NCI-H82 (cell line): ENCODE measurements at regions not wholly inside any gene's neighbourhood (a gene's known extent, or its start where the extent isn't known, plus 50 kb on each side); places are given as distances from the start of the nearest gene placed in this dataset.
A peak's percentile ranks its signal among the peaks of the same experiment; 100 is the strongest.

Experiments used
- DNase-seq: peaks from one replicate; lab custom pipeline; 2025; lab: John Stamatoyannopoulos, UW

DNA sequence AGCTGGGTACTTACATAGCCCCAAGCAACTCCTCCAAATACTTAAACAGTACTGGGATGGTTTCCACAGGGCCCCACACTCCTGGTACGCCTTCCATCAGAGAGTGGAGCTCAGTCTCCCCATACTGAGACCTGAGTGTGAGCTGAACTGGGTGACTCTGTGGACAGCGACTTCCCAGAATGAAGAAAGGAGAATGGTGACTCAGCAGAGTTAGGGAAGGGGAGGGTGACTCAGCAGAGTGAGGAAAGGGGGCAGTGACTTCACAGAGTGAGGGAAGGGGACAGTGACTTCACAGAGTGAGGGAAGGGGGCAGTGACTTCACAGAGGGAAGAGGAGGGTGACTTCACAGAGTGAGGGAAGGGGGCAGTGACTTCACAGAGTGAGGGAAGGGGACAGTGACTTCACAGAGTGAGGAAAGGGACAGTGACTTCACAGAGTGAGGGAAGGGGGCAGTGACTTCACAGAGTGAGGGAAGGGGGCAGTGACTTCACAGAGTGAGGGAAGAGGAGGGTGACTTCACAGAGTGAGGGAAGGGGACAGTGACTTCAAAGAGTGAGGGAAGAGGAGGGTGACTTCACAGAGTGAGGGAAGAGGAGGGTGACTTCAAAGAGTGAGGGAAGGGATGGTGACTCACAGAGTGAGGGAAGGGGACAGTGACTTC is 141.3 kb upstream of the PITRM1 start:
- DNase-seq: peak; percentile 22

DNA sequence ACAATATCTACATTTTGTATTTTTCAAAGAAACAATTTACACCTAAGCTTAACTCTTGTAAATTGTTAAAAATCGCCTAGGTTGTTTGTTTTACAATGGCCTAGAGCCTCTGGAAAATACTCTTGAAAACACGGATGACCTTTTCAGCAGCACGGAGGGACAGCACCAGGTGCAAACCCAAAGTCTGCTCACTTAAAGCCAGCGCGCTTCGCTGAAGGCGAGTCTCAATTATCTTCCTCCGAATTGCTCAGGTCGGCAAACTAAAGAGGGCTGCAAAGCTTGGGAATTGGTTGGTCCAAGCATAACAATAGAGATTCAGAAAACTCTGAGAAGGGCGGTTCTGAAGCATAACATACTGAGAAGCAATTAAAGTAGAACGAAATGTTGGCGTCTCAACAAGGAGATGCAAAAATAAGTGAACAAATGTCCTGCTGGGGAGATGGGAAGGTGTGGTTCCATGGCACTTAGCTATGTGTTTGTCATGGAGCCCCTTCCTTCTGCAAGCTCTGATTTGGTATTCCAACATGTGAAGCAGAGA is 139.9 kb upstream of the PITRM1 start:
- no peak for DNase-seq

DNA sequence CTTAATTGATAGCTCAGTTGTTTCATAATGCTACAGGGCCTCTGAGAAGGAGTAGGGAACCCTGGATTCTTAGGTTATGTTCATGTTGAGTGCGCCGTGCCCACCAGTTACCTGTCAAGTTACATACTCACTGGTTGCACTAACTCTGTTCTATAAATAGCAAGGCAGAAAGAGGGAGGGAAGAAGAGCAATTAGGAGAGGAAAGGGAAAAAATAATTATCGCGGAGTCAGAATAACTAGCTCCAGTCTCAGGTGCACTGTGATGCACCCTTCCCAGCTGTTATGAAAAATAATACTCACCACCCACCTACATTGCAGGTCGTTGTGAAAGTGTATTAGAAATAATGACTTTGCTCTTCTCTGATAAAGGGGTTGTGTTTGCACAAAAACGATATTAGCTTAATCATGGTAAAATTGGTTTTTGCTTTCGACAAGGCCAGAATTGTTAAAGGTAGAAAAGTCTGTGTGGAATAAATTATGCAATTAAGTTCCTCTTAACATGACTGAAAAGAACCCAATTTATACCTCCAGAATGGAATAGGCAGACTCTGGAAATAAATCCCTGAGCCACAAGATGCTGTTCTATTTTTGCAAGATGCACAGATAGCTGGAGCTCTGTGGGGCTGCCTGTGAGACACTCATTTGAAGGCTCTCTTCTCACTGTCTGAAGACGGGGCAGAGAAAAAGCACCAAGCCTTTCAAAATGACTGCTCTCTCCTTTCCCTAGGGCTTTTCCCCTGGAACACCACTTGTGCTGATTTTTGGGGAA is 137.6 kb upstream of the PITRM1 start:
- no peak for DNase-seq

DNA sequence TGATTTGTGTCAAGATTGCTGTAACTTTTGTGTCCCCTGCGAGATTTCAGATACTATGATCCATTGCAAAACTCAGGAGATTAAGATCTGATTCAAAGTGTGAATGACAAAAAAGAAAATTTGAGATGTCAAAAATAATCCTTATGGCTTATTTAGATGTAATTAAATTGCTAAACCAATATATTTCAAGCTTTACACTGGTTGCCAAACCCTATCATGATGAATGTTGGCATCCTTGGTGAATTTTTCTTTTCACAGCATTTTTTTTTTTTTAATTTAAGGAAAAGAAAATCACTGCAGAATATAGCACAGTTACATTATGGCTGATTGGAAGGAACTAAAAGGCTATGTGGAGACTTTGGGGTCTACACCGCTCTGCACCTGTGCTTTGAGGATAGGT is 133.5 kb upstream of the PITRM1 start:
- DNase-seq: no peak

GRCh38 chr10:3295582-3296151 is 123.1 kb upstream of the PITRM1 start:
- no peak for DNase-seq

GRCh38 chr10:3294919-3295581 is 122.5 kb upstream of the PITRM1 start:
- no peak for DNase-seq

- no peak for DNase-seq
Observed at GRCh38 chr10:3293581-3294431, 121.2 kb upstream of the PITRM1 start.

- no peak for DNase-seq
Observed at GRCh38 chr10:3292636-3293035, 120.1 kb upstream of the PITRM1 start.

DNA sequence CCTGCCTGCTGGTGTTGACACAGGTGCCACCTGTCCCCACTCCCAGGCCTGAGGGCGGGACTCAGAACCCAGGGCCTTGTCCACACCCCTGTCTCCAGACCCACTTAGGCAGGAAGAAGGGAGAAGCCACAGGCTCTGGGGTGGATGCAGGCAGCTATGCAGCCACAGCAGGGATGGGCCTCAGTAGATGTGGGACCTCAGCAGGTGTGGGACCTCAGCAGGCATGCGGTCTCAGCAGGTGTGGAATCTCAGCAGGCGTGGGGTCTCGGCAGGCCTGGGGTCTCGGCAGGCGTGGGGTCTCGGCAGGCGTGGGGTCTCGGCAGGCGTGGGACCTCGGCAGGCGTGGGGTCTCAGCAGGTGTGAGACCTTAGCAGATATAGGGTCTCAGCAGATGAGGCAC is 118.0 kb upstream of the PITRM1 start:
- no peak for DNase-seq

DNA sequence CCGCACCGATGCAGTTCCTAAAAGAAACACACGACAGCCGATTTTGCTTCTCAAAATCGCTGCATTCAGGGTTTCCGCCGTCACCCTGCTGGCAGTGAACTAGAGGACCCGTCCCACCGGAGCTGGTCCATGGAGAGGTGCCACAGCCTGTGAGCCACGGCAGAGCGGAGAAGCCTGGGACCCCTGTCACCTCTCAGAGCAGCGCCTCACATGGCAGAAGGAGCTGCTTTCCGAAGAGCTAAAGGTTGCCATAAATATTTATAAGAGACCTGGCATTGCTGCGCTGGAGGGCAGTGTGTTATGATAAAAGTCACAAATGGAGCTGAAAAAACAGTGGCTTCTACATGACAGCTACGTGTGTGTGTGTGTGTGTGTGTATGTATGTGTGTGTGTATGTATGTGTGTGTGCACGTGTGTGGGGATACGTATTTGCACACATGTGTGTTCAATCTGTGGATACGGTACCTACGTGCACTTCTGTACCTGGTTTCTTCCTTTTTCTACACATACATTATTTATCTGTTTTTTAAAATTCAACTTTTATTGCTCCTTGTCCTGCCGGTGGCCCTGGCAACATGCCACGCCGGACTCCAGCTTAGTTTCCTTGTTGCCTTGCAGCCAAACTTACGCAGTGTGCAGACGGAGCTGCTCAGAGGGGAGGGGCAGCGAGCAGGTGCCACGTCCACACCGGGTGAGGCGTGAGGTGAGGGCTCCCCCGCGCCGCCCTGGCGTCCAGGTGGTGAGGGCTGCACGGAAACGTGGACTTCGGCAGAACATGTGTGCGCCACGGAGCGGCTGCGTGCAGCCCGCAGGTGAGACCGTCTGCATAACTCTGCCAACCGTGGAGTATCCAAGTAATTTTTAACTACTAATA is 115.2 kb upstream of the PITRM1 start:
- DNase-seq: no peak

DNA sequence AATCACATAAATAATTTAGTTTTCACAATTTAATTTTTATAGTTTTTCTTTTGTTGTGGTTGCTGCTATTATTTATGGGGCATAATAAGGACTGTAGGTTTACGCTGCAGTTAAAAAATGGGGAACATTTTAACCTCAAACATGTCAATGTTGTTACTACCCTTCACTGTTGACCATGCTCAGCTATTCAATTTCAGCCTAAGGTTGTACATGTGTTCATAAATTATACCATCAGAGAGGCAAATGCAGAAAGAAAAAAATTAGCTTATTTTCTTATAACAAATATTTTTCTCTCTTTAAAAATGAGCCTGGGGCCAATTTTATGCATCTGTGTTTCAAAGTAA is 110.1 kb upstream of the PITRM1 start:
- no peak for DNase-seq

- no peak for DNase-seq
Observed at GRCh38 chr10:3281941-3282673, 109.5 kb upstream of the PITRM1 start.

GRCh38 chr10:3278771-3279170 is 106.2 kb upstream of the PITRM1 start:
- DNase-seq: no peak

DNA sequence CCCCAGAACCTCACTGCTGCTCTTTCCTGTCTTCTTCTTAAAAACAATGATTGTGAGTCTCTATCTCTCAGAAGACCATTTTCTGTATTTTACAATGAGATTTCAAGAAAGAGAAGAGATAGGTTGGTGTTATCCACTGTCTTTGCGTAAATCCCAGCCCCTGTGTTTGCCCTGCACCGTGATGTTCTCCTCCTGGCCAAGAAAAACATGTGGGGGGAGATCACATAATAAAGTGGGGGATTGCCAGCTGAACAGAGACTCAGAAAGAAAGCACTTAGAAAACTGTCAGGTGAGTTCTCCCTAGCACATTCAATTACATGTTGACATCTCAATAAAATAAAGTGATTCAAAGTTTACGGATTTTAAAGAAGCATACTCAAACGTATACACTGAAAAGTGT is 105.0 kb upstream of the PITRM1 start:
- DNase-seq: no peak

DNA sequence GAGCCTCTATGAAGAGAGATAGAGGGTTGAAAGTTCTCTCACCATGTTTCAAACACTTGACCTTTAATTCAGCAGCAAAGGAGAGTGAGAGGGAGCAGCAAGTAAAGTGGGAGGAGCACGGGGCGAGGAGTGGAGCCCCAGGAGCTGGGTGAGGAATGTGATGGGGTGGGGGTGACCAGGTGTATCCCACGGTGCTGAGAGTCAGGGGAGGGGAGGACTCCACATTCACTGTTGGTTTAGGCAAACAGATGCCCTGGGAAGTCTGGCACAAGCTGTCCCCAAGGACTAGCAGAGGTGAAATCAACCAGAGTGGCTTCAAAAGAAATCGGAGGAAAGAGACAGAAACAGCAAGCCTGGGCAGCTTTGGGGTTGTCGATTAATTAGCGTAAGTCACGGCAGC is 101.8 kb upstream of the PITRM1 start:
- no peak for DNase-seq

GRCh38 chr10:3273966-3274365 is 101.4 kb upstream of the PITRM1 start:
- no peak for DNase-seq

- DNase-seq: no peak
Observed at GRCh38 chr10:3272300-3272699, 99.7 kb upstream of the PITRM1 start.

GRCh38 chr10:3271354-3272115 is 99.0 kb upstream of the PITRM1 start:
- DNase-seq: no peak

DNA sequence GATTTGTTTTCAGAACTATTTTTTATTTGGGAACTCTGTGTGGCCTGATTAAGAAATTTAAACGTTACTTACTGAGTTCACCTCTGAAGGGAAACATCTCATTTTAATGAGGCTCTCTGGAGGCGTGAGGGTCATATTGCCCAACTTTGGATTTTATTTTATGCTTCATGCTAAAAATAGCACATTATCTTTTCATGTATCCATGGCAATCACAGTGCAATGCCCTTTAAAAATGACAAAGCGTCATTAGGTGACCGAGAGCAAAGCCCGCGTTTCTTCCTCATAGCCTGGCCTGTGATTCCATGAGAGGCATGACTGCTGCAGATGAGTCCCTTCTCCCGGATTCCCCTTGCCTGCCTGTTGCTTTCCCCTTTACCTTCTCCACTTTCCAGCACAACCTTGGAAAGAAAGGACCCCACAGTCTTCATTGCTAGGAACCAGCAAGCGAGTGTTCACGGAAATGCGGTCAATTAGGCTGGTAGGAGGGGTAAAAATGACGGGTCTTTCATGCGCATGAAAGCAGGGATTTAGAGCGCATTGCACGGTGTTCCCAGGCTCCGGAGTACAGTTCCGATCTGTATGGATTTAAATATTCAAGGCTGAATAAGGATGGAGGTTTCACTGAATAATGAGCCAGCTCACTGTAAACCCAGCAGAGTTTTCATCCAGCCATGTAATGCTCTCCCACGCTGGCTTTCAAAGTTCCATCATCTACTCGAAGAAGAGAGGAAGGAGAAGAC is 98.2 kb upstream of the PITRM1 start:
- DNase-seq: no peak
